Peyer's patch (tissue), 4 donors: ENCODE measurements at regions not wholly inside any gene's neighbourhood (a gene's known extent, or its start where the extent isn't known, plus 50 kb on each side); places are given as distances from the start of the nearest gene placed in this dataset.

Experiments used
- CTCF ChIP-seq, 6 experiments: fragments of 450-650 bp in 4 of 6; fragments of 200-600 bp in 2 of 6; sonication (generic) in 1 of 6; IDR thresholded peaks; one replicate each; pipeline ENCODE4 v1.5.1; 2017 to 2019; ENCODE audit warnings: antibody characterized with exemption in 6 of 6, mild to moderate bottlenecking in 3 of 6, moderate library complexity in 1 of 6
- POLR2A ChIP-seq, 2 donors: fragments of 450-650 bp; IDR thresholded peaks; one replicate each; pipeline ENCODE4 v1.5.1; 2017; ENCODE audit warnings: antibody characterized with exemption in 2 of 2, mild to moderate bottlenecking in 2 of 2, moderate library complexity in 2 of 2

GRCh38 chr10:93181271-93182048 is 107.8 kb downstream of the CYP26A1 start:
- TF ChIP-seq CTCF (IDR thresholded peaks at IDR 0.05) (no peak), POLR2A (IDR thresholded peaks at IDR 0.05) (no peak)
